Spleen (tissue), 11 donors: ENCODE measurements at regions not wholly inside any gene's neighbourhood (a gene's known extent, or its start where the extent isn't known, plus 50 kb on each side); places are given as distances from the start of the nearest gene placed in this dataset.

Source experiments
- DNase-seq: peaks from one replicate; pipeline ENCODE4 v3.0.0-alpha.2; 2020
- H3K27ac ChIP-seq, 8 donors: fragments of 200-600 bp; sonication (generic) in 7 of 8; 1 replicate in 4 of 8; 2 replicates in 4 of 8; pipeline versions ENCODE4 v1.5.0 to v1.8.0; 2016 to 2021; ENCODE audit warnings: inconsistent platforms in 4 of 8, mild to moderate bottlenecking in 4 of 8, moderate library complexity in 1 of 8
- H3K27me3 ChIP-seq, 7 donors: fragments of 200-600 bp; sonication (generic) in 6 of 7; replicated peaks in 1 of 7; 1 replicate in 4 of 7; 2 replicates in 3 of 7; pipeline versions ENCODE4 v1.5.0 to v1.8.0; 2016 to 2021; ENCODE audit warnings: inconsistent platforms in 3 of 7, mild to moderate bottlenecking in 1 of 7
- H3K36me3 ChIP-seq, 6 donors: fragments of 200-600 bp; sonication (generic) in 5 of 6; 1 replicate in 4 of 6; 2 replicates in 2 of 6; pipeline versions ENCODE4 v1.5.0 to v1.8.0; 2016 to 2021; ENCODE audit warnings: inconsistent platforms in 2 of 6
- H3K4me1 ChIP-seq, 6 donors: fragments of 200-600 bp; sonication (generic) in 5 of 6; 1 replicate in 3 of 6; 2 replicates in 3 of 6; pipeline versions ENCODE4 v1.5.0 to v1.8.0; 2016 to 2021; ENCODE audit warnings: inconsistent platforms in 3 of 6
- H3K4me3 ChIP-seq, 8 donors: fragments of 200-600 bp; sonication (generic) in 7 of 8; 1 replicate in 4 of 8; 2 replicates in 4 of 8; pipeline versions ENCODE4 v1.5.0 to v1.8.0; 2016 to 2021; ENCODE audit warnings: inconsistent platforms in 4 of 8, mild to moderate bottlenecking in 4 of 8, moderate library complexity in 2 of 8
- H3K9me3 ChIP-seq, 8 donors: fragments of 200-600 bp; sonication (generic) in 7 of 8; 1 replicate in 4 of 8; 2 replicates in 4 of 8; pipeline versions ENCODE4 v1.5.0 to v1.8.0; 2016 to 2021; ENCODE audit warnings: inconsistent platforms in 4 of 8
- POLR2A ChIP-seq, 3 donors: fragments of 450-650 bp; IDR thresholded peaks; one replicate each; pipeline ENCODE4 v1.5.1; 2017; ENCODE audit warnings: antibody characterized with exemption in 3 of 3, mild to moderate bottlenecking in 1 of 3
- POLR2AphosphoS5 ChIP-seq, 3 donors: sonication (generic); formaldehyde crosslinking; IDR thresholded peaks; one replicate each; pipeline ENCODE4 v1.5.1; 2017; ENCODE audit warnings: antibody characterized with exemption in 3 of 3
- WGBS, 5 donors: extraction: QIAGEN DNeasy Blood & Tissue Kit in 3 of 5; methylation state at CpG; one replicate each; pipeline versions ENCODE4 v1.1.5 to v1.1.7; 2013 to 2018; 5-methylcytosine and 5-hydroxymethylcytosine counted together
- intact Hi-C: fragments of 100-400 bp; cut with DNase I; formaldehyde crosslinking; loops from one replicate; pipeline ENCODE4 v1.15.0; 2023; ENCODE audit warnings: low total_unique reads
- TF ChIP-seq, protein P1 (sequence below), 11 experiments: fragments of 200-600 bp in 7 of 11; fragments of 450-650 bp in 4 of 11; sonication (generic) in 4 of 11; IDR thresholded peaks in 8 of 11; conservative IDR thresholded peaks in 3 of 11; 1 replicate in 7 of 11; 2 replicates in 4 of 11; pipeline versions ENCODE4 v1.4.0 to v1.8.0; 2016 to 2021; ENCODE audit warnings: antibody characterized with exemption in 11 of 11, inconsistent platforms in 4 of 11, mild to moderate bottlenecking in 1 of 11
- donor health status: healthy with polysubstance abuse.
- donor health status: DM: no; HTN: no; CAD: no; lungs with moderate emphysema.
- donor health status: DM: no; HTN: no; CAD: no.
- donor health status: Bipolar disorder and iron deficiency.
- donor health status: healthy.
- donor health status: DM: no; HTN: no; CAD: no.
- donor health status: DM: yes; HTN: yes; CAD: no.

- intact Hi-C loops = no loop called here
- Histone ChIP-seq H3K36me3 (no peaks in the 10 kb centered on the region), H3K4me1 (no peaks in the 10 kb centered on the region), H3K27ac (no peak overlapping the region), H3K4me3 (no peak overlapping the region), H3K27me3 (no peaks in the 10 kb centered on the region), H3K9me3 (no peaks in the 10 kb centered on the region)
- no peak for DNase-seq
- TF ChIP-seq, protein P1, sequence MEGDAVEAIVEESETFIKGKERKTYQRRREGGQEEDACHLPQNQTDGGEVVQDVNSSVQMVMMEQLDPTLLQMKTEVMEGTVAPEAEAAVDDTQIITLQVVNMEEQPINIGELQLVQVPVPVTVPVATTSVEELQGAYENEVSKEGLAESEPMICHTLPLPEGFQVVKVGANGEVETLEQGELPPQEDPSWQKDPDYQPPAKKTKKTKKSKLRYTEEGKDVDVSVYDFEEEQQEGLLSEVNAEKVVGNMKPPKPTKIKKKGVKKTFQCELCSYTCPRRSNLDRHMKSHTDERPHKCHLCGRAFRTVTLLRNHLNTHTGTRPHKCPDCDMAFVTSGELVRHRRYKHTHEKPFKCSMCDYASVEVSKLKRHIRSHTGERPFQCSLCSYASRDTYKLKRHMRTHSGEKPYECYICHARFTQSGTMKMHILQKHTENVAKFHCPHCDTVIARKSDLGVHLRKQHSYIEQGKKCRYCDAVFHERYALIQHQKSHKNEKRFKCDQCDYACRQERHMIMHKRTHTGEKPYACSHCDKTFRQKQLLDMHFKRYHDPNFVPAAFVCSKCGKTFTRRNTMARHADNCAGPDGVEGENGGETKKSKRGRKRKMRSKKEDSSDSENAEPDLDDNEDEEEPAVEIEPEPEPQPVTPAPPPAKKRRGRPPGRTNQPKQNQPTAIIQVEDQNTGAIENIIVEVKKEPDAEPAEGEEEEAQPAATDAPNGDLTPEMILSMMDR (IDR thresholded peaks at IDR 0.05 in 8 of 11, conservative IDR thresholded peaks at IDR 0.05 in 3 of 11) = no peak
- TF ChIP-seq POLR2A (IDR thresholded peaks at IDR 0.05) = no peak
- TF ChIP-seq POLR2AphosphoS5 (IDR thresholded peaks at IDR 0.05) = no peak
- WGBS, 5 donors = 71 to 80% (median 71%) methylated on average over 4 of the region's 4 CpGs
Observed at GRCh38 chr7:21104124-21104500, 317.4 kb upstream of the SP8 start.

GRCh38 chr7:21106296-21106732 lies 319.6 kb upstream of the SP8 start:
- intact Hi-C loops = no loop called here
- no peak overlapping the region for H3K27ac ChIP-seq
- WGBS, 5 donors = 59 to 81% (median 70%) methylated on average over 4 of the region's 4 CpGs
- no peaks in the 10 kb centered on the region for H3K9me3 ChIP-seq
- H3K27me3 ChIP-seq = no peaks in the 10 kb centered on the region
- no peaks in the 10 kb centered on the region for H3K36me3 ChIP-seq
- TF ChIP-seq, protein P1 (IDR thresholded peaks at IDR 0.05 in 8 of 11, conservative IDR thresholded peaks at IDR 0.05 in 3 of 11) = no peak
- TF ChIP-seq POLR2AphosphoS5 (IDR thresholded peaks at IDR 0.05) = no peak
- TF ChIP-seq POLR2A (IDR thresholded peaks at IDR 0.05) = no peak
- H3K4me3 ChIP-seq = no peak overlapping the region
- H3K4me1 ChIP-seq = no peaks in the 10 kb centered on the region
- DNase-seq = no peak

DNA sequence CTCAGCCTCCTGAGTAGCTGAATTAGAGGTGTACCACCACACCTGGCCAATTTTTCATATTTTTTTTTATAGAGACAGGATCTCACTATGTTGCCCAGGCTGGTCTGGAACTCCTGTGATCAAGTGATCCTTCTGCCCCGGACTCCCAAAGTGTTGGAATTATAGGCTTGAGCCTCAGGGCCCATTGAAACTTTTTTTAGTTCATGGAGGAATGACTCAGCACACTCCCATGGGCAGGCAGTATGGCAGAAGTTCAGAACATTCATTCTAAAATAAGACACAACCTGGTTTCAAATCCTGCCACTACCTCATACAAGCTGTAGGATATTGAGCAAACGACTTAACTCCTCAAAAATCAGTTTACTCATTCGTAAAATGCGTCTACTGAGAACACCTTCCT lies 320.4 kb upstream of the SP8 start:
- TF ChIP-seq POLR2A (IDR thresholded peaks at IDR 0.05) (no peak), POLR2AphosphoS5 (IDR thresholded peaks at IDR 0.05) (no peak)
- TF ChIP-seq, protein P1 (IDR thresholded peaks at IDR 0.05 in 8 of 11, conservative IDR thresholded peaks at IDR 0.05 in 3 of 11) = no peak
- no peak overlapping the region for H3K4me3 ChIP-seq
- intact Hi-C loops = no loop called here
- no peaks in the 10 kb centered on the region for H3K9me3 ChIP-seq
- H3K4me1 ChIP-seq = no peaks in the 10 kb centered on the region
- no peak for DNase-seq
- 82 to 90% (median 87%) methylated on average over 4 of the region's 4 CpGs for WGBS, 5 donors
- H3K27me3 ChIP-seq = no peaks in the 10 kb centered on the region
- no peaks in the 10 kb centered on the region for H3K36me3 ChIP-seq
- no peak overlapping the region for H3K27ac ChIP-seq

GRCh38 chr7:21108182-21108581 lies 319.7 kb upstream of the SP4 start:
- no peak for DNase-seq
- 74 to 81% (median 74%) methylated on average over 4 of the region's 4 CpGs for WGBS, 5 donors
- TF ChIP-seq POLR2A (IDR thresholded peaks at IDR 0.05) = no peak
- TF ChIP-seq, protein P1 (IDR thresholded peaks at IDR 0.05 in 8 of 11, conservative IDR thresholded peaks at IDR 0.05 in 3 of 11) = no peak
- no peak for TF ChIP-seq POLR2AphosphoS5 (IDR thresholded peaks at IDR 0.05)
- Histone ChIP-seq H3K27me3 (no peaks in the 10 kb centered on the region), H3K36me3 (no peaks in the 10 kb centered on the region), H3K4me3 (no peak overlapping the region), H3K27ac (no peak overlapping the region), H3K4me1 (no peaks in the 10 kb centered on the region), H3K9me3 (no peaks in the 10 kb centered on the region)
- intact Hi-C loops = no loop called here
